Neural cell (in vitro differentiated cells): ENCODE measurements at regions not wholly inside any gene's neighbourhood (a gene's known extent, or its start where the extent isn't known, plus 50 kb on each side); places are given as distances from the start of the nearest gene placed in this dataset.

Experiments used
- H2AFZ ChIP-seq: fragments of 200-600, 300-800 bp; sonication (generic), shearing (Covaris generic); 2 replicates; pipeline ENCODE4 v1.6.0; 2014; ENCODE audit warnings: low read depth, mild to moderate bottlenecking, antibody characterized with exemption, low read length, moderate library complexity
- H3F3A ChIP-seq: fragments of 200-600 bp; shearing (Covaris generic); 2 replicates; pipeline ENCODE4 v1.6.1; 2016; ENCODE audit warnings: mild to moderate bottlenecking, moderate library complexity, mixed read lengths, antibody characterized with exemption, low read length; ENCODE audit not compliant: insufficient read depth, poor library complexity, severe bottlenecking
- H3K27ac ChIP-seq: fragments of 200-600, 300-800 bp; sonication (generic), shearing (Covaris generic); 2 replicates; pipeline ENCODE4 v1.5.1; 2014; ENCODE audit warnings: mild to moderate bottlenecking, low read length, moderate library complexity
- H3K27me3 ChIP-seq: fragments of 300-800, 200-600 bp; sonication (generic), shearing (Covaris generic); 2 replicates; pipeline ENCODE4 v1.6.0; 2014; ENCODE audit warnings: mild to moderate bottlenecking, low read depth, low read length, moderate library complexity; ENCODE audit not compliant: insufficient read depth
- H3K36me3 ChIP-seq: fragments of 300-800, 200-600 bp; sonication (generic), shearing (Covaris generic); 2 replicates; pipeline ENCODE4 v1.5.1; 2014; ENCODE audit warnings: mild to moderate bottlenecking, antibody characterized with exemption, low read length, moderate library complexity; ENCODE audit not compliant: insufficient read depth
- H3K4me2 ChIP-seq: fragments of 300-800, 200-600 bp; sonication (generic), shearing (Covaris generic); 2 replicates; pipeline ENCODE4 v1.6.0; 2014; ENCODE audit warnings: mild to moderate bottlenecking, low read length
- H3K4me3 ChIP-seq: fragments of 300-800, 200-600 bp; sonication (generic), shearing (Covaris generic); 2 replicates; pipeline ENCODE4 v1.5.1; 2014; ENCODE audit warnings: mild to moderate bottlenecking, low read length, moderate library complexity
- H3K79me2 ChIP-seq: fragments of 200-600 bp; shearing (Covaris generic); replicated peaks from 2 replicates; pipeline ENCODE4 v1.6.0; 2014; ENCODE audit warnings: mild to moderate bottlenecking, low read length, moderate library complexity; ENCODE audit not compliant: insufficient read depth
- H3K9ac ChIP-seq: fragments of 300-800, 200-600 bp; sonication (generic), shearing (Covaris generic); 2 replicates; pipeline ENCODE4 v1.6.1; 2016; ENCODE audit warnings: mild to moderate bottlenecking, low read length, mixed read lengths
- H3K9me2 ChIP-seq: fragments of 200-600 bp; shearing (Covaris generic); 2 replicates; pipeline ENCODE4 v1.6.1; 2016; ENCODE audit warnings: mild to moderate bottlenecking, low read length, mixed read lengths; ENCODE audit not compliant: insufficient read depth
- H3K9me3 ChIP-seq: fragments of 200-600, 300-800 bp; sonication (generic), shearing (Covaris generic); 2 replicates; pipeline ENCODE4 v1.6.1; 2016; ENCODE audit warnings: mild to moderate bottlenecking, mixed run types, low read length, moderate library complexity, mixed read lengths
- H4K20me1 ChIP-seq: fragments of 200-600 bp; shearing (Covaris generic); 2 replicates; pipeline ENCODE4 v1.6.1; 2016; ENCODE audit warnings: mild to moderate bottlenecking, mixed run types; ENCODE audit not compliant: insufficient read depth
- EP300 ChIP-seq: fragments of 450-650 bp; conservative IDR thresholded peaks from 2 replicates; pipeline ENCODE4 v1.6.1; 2014; ENCODE audit warnings: antibody characterized with exemption, mild to moderate bottlenecking, moderate library complexity; ENCODE audit not compliant: poor library complexity, severe bottlenecking
- EZH2 ChIP-seq: fragments of 200-600, 300-800 bp; shearing (Covaris generic), sonication (generic); IDR thresholded peaks from 2 replicates; pipeline ENCODE4 v1.6.1; 2014; ENCODE audit warnings: antibody characterized with exemption, low read length, borderline replicate concordance, mild to moderate bottlenecking; ENCODE audit not compliant: insufficient read depth, poor library complexity, severe bottlenecking
- MXI1 ChIP-seq: fragments of 450-650 bp; conservative IDR thresholded peaks from 2 replicates; pipeline ENCODE4 v1.6.1; 2014; ENCODE audit warnings: antibody characterized with exemption, mild to moderate bottlenecking; ENCODE audit not compliant: poor library complexity, severe bottlenecking
- POLR2AphosphoS5 ChIP-seq: IDR thresholded peaks from 2 replicates; pipeline ENCODE4 v1.6.1; 2012
- RAD21 ChIP-seq: fragments of 450-650 bp; conservative IDR thresholded peaks from 2 replicates; pipeline ENCODE4 v1.6.1; 2014; ENCODE audit warnings: antibody characterized with exemption, mild to moderate bottlenecking, moderate library complexity
- SMC3 ChIP-seq: fragments of 450-650 bp; conservative IDR thresholded peaks from 2 replicates; pipeline ENCODE4 v1.6.1; 2014; ENCODE audit warnings: antibody characterized with exemption, mild to moderate bottlenecking, moderate library complexity; ENCODE audit not compliant: poor library complexity
- TAF1 ChIP-seq: IDR thresholded peaks from 2 replicates; pipeline ENCODE4 v1.6.1; 2012; ENCODE audit warnings: low read depth
- TF ChIP-seq, protein P1 (sequence below): IDR thresholded peaks from 2 replicates; pipeline ENCODE4 v1.6.1; 2012; ENCODE audit warnings: borderline replicate concordance
- TF ChIP-seq, protein P2 (sequence below): fragments of 450-650 bp; IDR thresholded peaks from 2 replicates; pipeline ENCODE4 v1.5.1; 2014; ENCODE audit warnings: antibody characterized with exemption, mild to moderate bottlenecking, moderate library complexity; ENCODE audit not compliant: poor library complexity, severe bottlenecking

DNA sequence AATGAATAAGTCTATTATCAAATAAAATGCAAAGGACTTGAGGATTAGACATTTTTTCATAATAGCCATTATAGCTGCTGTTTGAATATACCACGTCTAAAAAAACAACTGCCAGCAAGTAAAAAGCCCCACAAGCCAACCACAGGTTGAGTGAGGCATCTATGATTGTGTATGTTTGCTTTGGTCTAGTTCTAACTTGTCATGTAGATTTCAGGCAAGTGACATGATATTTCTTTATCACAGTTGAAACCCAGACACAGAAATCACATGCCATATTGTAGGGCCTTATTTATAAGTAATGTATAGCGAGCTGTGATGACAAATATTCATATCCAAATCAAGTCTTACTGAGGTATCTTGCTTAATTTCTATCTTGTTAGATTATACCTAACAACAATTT, 225.8 kb downstream of the EMP1 start:
- Histone ChIP-seq H3K9ac (no peak overlapping the region), H3K79me2 (no peaks in the 10 kb centered on the region), H3K4me3 (no peak overlapping the region), H3K27me3 (no peaks in the 10 kb centered on the region), H3K9me2 (no peaks in the 10 kb centered on the region), H3K27ac (no peak overlapping the region), H3K9me3 (no peaks in the 10 kb centered on the region), H2AFZ (no peak overlapping the region), H3K4me2 (no peak overlapping the region), H3K36me3 (no peaks in the 10 kb centered on the region), H4K20me1 (no peaks in the 10 kb centered on the region), H3F3A (no peaks in the 10 kb centered on the region)
- TF ChIP-seq POLR2AphosphoS5 (no peak), EZH2 (no peak), SMC3 (no peak), EP300 (no peak), MXI1 (no peak), RAD21 (no peak), TAF1 (no peak)
- TF ChIP-seq, protein P1, sequence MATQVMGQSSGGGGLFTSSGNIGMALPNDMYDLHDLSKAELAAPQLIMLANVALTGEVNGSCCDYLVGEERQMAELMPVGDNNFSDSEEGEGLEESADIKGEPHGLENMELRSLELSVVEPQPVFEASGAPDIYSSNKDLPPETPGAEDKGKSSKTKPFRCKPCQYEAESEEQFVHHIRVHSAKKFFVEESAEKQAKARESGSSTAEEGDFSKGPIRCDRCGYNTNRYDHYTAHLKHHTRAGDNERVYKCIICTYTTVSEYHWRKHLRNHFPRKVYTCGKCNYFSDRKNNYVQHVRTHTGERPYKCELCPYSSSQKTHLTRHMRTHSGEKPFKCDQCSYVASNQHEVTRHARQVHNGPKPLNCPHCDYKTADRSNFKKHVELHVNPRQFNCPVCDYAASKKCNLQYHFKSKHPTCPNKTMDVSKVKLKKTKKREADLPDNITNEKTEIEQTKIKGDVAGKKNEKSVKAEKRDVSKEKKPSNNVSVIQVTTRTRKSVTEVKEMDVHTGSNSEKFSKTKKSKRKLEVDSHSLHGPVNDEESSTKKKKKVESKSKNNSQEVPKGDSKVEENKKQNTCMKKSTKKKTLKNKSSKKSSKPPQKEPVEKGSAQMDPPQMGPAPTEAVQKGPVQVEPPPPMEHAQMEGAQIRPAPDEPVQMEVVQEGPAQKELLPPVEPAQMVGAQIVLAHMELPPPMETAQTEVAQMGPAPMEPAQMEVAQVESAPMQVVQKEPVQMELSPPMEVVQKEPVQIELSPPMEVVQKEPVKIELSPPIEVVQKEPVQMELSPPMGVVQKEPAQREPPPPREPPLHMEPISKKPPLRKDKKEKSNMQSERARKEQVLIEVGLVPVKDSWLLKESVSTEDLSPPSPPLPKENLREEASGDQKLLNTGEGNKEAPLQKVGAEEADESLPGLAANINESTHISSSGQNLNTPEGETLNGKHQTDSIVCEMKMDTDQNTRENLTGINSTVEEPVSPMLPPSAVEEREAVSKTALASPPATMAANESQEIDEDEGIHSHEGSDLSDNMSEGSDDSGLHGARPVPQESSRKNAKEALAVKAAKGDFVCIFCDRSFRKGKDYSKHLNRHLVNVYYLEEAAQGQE: no peak
- TF ChIP-seq, protein P2, sequence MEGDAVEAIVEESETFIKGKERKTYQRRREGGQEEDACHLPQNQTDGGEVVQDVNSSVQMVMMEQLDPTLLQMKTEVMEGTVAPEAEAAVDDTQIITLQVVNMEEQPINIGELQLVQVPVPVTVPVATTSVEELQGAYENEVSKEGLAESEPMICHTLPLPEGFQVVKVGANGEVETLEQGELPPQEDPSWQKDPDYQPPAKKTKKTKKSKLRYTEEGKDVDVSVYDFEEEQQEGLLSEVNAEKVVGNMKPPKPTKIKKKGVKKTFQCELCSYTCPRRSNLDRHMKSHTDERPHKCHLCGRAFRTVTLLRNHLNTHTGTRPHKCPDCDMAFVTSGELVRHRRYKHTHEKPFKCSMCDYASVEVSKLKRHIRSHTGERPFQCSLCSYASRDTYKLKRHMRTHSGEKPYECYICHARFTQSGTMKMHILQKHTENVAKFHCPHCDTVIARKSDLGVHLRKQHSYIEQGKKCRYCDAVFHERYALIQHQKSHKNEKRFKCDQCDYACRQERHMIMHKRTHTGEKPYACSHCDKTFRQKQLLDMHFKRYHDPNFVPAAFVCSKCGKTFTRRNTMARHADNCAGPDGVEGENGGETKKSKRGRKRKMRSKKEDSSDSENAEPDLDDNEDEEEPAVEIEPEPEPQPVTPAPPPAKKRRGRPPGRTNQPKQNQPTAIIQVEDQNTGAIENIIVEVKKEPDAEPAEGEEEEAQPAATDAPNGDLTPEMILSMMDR: no peak

DNA sequence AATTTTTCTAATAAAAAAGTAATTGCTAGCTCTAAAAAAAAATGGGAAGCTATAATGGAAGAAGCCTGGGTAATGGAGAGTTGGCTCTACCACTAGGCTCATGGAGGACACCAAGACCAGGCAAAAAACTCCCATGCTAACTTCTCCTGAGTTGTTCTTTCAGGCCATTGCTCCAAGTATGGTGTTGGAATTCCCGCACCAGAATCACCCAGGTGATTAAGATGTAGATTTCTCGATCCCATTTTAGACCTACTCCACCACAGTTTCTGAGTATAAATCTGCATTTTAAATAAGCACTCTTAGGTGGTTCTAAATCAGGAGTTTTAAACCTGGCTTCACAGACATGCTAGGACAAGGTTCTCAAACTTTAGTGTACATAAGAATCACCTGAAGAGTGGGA, 221.0 kb downstream of the EMP1 start:
- no peaks in the 10 kb centered on the region for H3F3A ChIP-seq
- no peak overlapping the region for H3K27ac ChIP-seq
- H3K27me3 ChIP-seq: no peaks in the 10 kb centered on the region
- peaks cover 4% of the 10 kb centered on the region for H3K9me3 ChIP-seq
- H3K4me3 ChIP-seq: no peak overlapping the region
- H2AFZ ChIP-seq: no peak overlapping the region
- no peaks in the 10 kb centered on the region for H4K20me1 ChIP-seq
- TF ChIP-seq RAD21 (no peak), SMC3 (no peak), TAF1 (no peak), EP300 (no peak), MXI1 (no peak), EZH2 (no peak), POLR2AphosphoS5 (no peak)
- TF ChIP-seq, protein P1: no peak
- TF ChIP-seq, protein P2: no peak
- H3K4me2 ChIP-seq: no peak overlapping the region
- H3K9ac ChIP-seq: no peak overlapping the region
- no peaks in the 10 kb centered on the region for H3K9me2 ChIP-seq
- no peaks in the 10 kb centered on the region for H3K79me2 ChIP-seq
- no peaks in the 10 kb centered on the region for H3K36me3 ChIP-seq
